ENCODE measurements at regions not wholly inside any gene's neighbourhood (a gene's known extent, or its start where the extent isn't known, plus 50 kb on each side); places are given as distances from the start of the nearest gene placed in this dataset.

DNA sequence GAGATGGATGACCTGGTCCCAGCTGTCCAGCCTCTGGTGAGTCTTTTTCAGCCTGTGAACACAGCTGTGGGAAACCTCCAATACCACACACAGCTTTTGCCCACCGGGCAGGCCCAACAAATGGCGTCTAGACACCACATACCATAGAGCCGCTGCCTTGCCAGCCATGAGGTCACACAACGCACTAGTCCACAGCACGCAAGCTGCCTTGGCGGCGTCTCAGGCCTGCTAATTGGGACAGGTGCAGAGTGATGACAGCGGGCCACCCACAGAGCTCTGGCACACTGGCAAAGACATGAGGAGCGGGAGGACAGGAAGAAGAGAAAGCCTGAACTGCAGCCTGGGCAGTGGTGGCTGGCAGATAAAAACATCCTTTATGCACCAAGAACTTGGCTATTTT, 125.5 kb downstream of the ADAMTS1 start:
- WGBS, 4 donors, result 56 to 73% (median 57%) methylated on average over 7 to 9 of the region's 9 CpGs
- H3K4me1 ChIP-seq, result peaks cover 0 to 8% (median 0%) of the 10 kb centered on the region in 12 donors
- H3K9me3 ChIP-seq, result peaks cover 0 to 10% (median 0%) of the 10 kb centered on the region in 12 donors
- no peak overlapping the region for H3K4me3 ChIP-seq
- H3K36me3 ChIP-seq, result no peaks in the 10 kb centered on the region
- intact Hi-C loops (cut with DNase I), result loop anchor here in 9 of 10 donors (5.0 to 10.0 kb wide), 8 partner anchors 535 to 1115 kb away; partner anchors contain the start of genes APP (in 4 of the 9) and MRPL39 (in 1 of the 9)
- H3K27me3 ChIP-seq, result no peaks in the 10 kb centered on the region
- TF ChIP-seq, protein P1, sequence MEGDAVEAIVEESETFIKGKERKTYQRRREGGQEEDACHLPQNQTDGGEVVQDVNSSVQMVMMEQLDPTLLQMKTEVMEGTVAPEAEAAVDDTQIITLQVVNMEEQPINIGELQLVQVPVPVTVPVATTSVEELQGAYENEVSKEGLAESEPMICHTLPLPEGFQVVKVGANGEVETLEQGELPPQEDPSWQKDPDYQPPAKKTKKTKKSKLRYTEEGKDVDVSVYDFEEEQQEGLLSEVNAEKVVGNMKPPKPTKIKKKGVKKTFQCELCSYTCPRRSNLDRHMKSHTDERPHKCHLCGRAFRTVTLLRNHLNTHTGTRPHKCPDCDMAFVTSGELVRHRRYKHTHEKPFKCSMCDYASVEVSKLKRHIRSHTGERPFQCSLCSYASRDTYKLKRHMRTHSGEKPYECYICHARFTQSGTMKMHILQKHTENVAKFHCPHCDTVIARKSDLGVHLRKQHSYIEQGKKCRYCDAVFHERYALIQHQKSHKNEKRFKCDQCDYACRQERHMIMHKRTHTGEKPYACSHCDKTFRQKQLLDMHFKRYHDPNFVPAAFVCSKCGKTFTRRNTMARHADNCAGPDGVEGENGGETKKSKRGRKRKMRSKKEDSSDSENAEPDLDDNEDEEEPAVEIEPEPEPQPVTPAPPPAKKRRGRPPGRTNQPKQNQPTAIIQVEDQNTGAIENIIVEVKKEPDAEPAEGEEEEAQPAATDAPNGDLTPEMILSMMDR (IDR thresholded peaks at IDR 0.05), result no peak
- TF ChIP-seq POLR2A (IDR thresholded peaks at IDR 0.05), result no peak
- ATAC-seq (peak; percentile 55 to 94 (median 76)), DNase-seq (peak in 4 of 5 donors; percentile 12 to 70 (median 32))
- no peak overlapping the region for H3K27ac ChIP-seq

DNA sequence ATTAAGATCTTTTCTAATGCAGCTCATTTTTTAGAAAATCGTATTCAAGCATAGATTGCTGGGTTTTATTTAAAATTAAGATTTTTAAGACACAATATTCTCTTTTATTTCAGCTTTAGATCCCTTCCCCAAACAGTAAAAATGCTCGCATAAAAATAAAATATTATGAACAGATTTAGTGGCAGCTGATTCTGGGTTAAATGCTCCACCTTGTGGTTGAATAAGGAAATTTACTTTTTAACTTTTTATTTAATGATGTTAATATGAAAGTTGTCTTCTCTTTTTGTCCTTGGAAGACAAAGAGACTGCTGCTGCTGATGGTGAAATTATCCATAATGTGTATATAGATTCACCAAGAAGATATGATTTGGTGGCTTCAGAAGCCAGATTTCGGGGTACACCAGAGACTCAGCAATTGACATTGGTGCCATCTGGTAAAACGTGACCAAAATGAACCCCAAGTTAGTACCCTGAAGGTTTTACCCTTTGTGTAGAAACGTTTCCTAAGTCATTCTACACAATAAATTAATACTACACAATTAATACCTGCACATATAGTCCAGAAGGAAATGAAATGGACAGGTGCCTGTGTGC, 128.0 kb downstream of the ADAMTS1 start:
- H3K9me3 ChIP-seq, result no peaks in the 10 kb centered on the region
- intact Hi-C loops (cut with DNase I), result loop anchor here (2.0 to 10.0 kb wide), 10 partner anchors 532 to 1112 kb away; partner anchors contain the start of genes APP (in 4 of the 10) and MRPL39 (in 1 of the 10)
- 21 to 27% (median 23%) methylated on average over 5 of the region's 5 CpGs for WGBS, 4 donors
- no peak overlapping the region for H3K4me3 ChIP-seq
- no peak overlapping the region for H3K27ac ChIP-seq
- no peaks in the 10 kb centered on the region for H3K36me3 ChIP-seq
- ATAC-seq (no peak), DNase-seq (no peak)
- no peaks in the 10 kb centered on the region for H3K27me3 ChIP-seq
- TF ChIP-seq, protein P1 (IDR thresholded peaks at IDR 0.05), result peak; percentile 46 to 77 (median 68)
- no peak for TF ChIP-seq POLR2A (IDR thresholded peaks at IDR 0.05)
- peaks cover 0 to 8% (median 0%) of the 10 kb centered on the region in 12 donors for H3K4me1 ChIP-seq

DNA sequence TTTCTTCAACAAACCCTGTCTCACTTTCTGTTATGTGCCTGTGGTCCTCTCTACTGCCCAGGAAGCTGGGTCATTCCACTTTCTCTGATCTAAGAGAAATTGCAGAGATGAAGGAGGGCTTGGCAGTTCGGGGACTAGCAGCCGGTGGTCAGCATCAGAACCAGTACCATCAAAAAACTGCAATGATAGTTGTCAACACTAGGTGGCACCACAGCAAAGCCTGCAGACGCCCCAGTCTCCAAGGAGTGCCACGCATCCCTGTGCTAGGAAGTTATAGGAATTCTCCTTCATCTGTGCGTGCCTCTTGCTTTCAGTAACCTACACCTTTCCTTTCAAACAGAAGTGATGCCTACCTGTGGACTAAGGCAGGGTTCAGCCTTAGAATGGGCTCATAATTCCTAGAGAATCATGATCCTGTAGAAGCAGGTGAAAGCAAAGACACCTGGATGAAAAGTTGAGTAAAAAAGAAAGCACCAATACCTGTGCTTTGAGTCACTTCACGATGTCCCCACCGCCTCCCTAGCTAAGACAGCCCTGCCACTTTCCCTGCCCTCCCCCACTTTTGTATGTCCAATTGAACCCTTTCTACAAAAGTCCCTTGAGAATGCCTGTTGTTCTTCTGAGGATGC, 129.2 kb downstream of the ADAMTS1 start:
- 17 to 18% (median 18%) methylated on average over 7 of the region's 7 CpGs for WGBS, 4 donors
- Histone ChIP-seq H3K27ac (no peak overlapping the region), H3K4me3 (no peak overlapping the region), H3K27me3 (no peaks in the 10 kb centered on the region), H3K4me1 (peaks cover 0 to 8% (median 0%) of the 10 kb centered on the region in 12 donors), H3K36me3 (no peaks in the 10 kb centered on the region), H3K9me3 (no peaks in the 10 kb centered on the region)
- intact Hi-C loops (cut with DNase I), result loop anchor here (2.0 to 10.0 kb wide), 10 partner anchors 531 to 1111 kb away; partner anchors contain the start of genes APP (in 4 of the 10) and MRPL39 (in 1 of the 10)
- DNase-seq (peak in 3 of 5 donors; percentile 31 to 41 (median 32)), ATAC-seq (peak; percentile 52 to 83 (median 62))
- no peak for TF ChIP-seq POLR2A (IDR thresholded peaks at IDR 0.05)
- TF ChIP-seq, protein P1 (IDR thresholded peaks at IDR 0.05), result peak; percentile 71 to 89 (median 82)

DNA sequence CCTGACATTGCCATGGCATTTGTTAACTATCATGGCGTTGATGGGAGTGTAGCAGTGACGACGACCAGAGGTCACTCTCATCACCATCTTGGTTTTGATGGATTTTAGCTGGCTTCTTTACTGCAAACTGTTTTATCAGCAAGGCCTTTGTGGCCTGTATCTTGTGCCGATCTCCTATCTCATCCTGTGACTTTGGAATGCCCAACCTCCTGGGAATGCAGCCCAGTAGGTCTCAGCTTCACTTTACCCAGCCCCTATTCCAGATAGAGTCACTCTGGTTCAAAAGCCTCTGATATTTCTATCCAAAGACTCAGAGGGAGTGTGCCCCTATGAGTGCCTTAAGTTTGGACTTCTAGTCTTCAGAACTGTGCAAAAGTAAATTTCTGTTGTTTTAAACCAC, 130.1 kb downstream of the ADAMTS1 start:
- no peak overlapping the region for H3K27ac ChIP-seq
- H3K36me3 ChIP-seq, result no peaks in the 10 kb centered on the region
- intact Hi-C loops (cut with DNase I), result loop anchor here in 9 of 10 donors (5.0 to 10.0 kb wide), 8 partner anchors 530 to 1110 kb away; partner anchors contain the start of genes APP (in 4 of the 9) and MRPL39 (in 1 of the 9)
- TF ChIP-seq, protein P1 (IDR thresholded peaks at IDR 0.05), result no peak
- no peak for TF ChIP-seq POLR2A (IDR thresholded peaks at IDR 0.05)
- DNase-seq, result no peak
- H3K27me3 ChIP-seq, result no peaks in the 10 kb centered on the region
- no peaks in the 10 kb centered on the region for H3K9me3 ChIP-seq
- 72 to 86% (median 76%) methylated on average over 4 of the region's 4 CpGs for WGBS, 4 donors
- H3K4me3 ChIP-seq, result no peak overlapping the region
- ATAC-seq, result no peak
- H3K4me1 ChIP-seq, result peaks cover 0 to 8% (median 0%) of the 10 kb centered on the region in 12 donors

Measured in heart left ventricle (tissue), 16 donors.